ENCODE measurements at regions not wholly inside any gene's neighbourhood (a gene's known extent, or its start where the extent isn't known, plus 50 kb on each side); places are given as distances from the start of the nearest gene placed in this dataset.

DNA sequence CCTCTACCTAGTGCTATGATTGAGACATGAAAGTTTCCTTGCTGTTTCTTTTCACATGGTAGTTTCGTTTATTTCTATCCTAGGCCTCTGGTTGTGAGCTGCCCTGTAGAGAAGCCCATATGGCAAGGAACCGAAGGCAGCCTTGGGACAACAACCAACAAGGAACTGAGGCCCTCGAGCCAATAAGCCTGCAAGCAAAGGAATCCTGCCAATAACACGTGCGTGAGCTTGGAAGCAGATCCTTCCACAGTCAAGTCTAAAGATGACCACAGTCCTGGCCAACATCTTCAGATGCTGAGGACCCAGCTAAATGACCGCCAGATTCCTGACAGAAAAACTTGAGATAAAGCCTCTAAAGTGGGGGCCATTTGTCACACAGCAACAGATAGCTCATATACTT lies 100.4 kb upstream of the FAM9B start:
- H4K20me1 ChIP-seq (ENCODE audit: insufficient read depth) = no peaks in the 10 kb centered on the region
- no peak overlapping the region for H3K9ac ChIP-seq (ENCODE audit: low read length)
- H2AFZ ChIP-seq (ENCODE audit: low read depth, low read length) = no peak overlapping the region
- H3K9me3 ChIP-seq (ENCODE audit: low read length) = no peaks in the 10 kb centered on the region
- no peaks in the 10 kb centered on the region for H3K36me3 ChIP-seq (ENCODE audit: insufficient read depth, low read length)
- no peaks in the 10 kb centered on the region for H3F3A ChIP-seq (ENCODE audit: insufficient read depth, low read length, poor library complexity, severe bottlenecking)
- no peak overlapping the region for H3K4me2 ChIP-seq (ENCODE audit: low read length)
- no peaks in the 10 kb centered on the region for H3K27me3 ChIP-seq (ENCODE audit: insufficient read depth, low read depth, low read length)
- H3K79me2 ChIP-seq (replicated peaks; ENCODE audit: insufficient read depth, low read length) = no peaks in the 10 kb centered on the region
- H3K27ac ChIP-seq (ENCODE audit: low read length) = no peak overlapping the region
- H3K9me2 ChIP-seq (ENCODE audit: insufficient read depth, low read length) = no peaks in the 10 kb centered on the region
- TF ChIP-seq MXI1 (conservative IDR thresholded peaks at IDR 0.05; ENCODE audit: poor library complexity, severe bottlenecking) = no peak
- TF ChIP-seq TAF1 (IDR thresholded peaks at IDR 0.05; ENCODE audit: low read depth) = no peak
- TF ChIP-seq EP300 (conservative IDR thresholded peaks at IDR 0.05; ENCODE audit: poor library complexity, severe bottlenecking) = no peak
- no peak for TF ChIP-seq RAD21 (conservative IDR thresholded peaks at IDR 0.05)
- no peak for TF ChIP-seq POLR2AphosphoS5 (IDR thresholded peaks at IDR 0.05)
- no peak for TF ChIP-seq EZH2 (IDR thresholded peaks at IDR 0.05; ENCODE audit: borderline replicate concordance, insufficient read depth, low read length, poor library complexity, severe bottlenecking)
- TF ChIP-seq SMC3 (conservative IDR thresholded peaks at IDR 0.05; ENCODE audit: poor library complexity) = no peak
- TF ChIP-seq, protein P1, sequence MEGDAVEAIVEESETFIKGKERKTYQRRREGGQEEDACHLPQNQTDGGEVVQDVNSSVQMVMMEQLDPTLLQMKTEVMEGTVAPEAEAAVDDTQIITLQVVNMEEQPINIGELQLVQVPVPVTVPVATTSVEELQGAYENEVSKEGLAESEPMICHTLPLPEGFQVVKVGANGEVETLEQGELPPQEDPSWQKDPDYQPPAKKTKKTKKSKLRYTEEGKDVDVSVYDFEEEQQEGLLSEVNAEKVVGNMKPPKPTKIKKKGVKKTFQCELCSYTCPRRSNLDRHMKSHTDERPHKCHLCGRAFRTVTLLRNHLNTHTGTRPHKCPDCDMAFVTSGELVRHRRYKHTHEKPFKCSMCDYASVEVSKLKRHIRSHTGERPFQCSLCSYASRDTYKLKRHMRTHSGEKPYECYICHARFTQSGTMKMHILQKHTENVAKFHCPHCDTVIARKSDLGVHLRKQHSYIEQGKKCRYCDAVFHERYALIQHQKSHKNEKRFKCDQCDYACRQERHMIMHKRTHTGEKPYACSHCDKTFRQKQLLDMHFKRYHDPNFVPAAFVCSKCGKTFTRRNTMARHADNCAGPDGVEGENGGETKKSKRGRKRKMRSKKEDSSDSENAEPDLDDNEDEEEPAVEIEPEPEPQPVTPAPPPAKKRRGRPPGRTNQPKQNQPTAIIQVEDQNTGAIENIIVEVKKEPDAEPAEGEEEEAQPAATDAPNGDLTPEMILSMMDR (IDR thresholded peaks at IDR 0.05; ENCODE audit: poor library complexity, severe bottlenecking) = no peak
- no peak for TF ChIP-seq REST (IDR thresholded peaks at IDR 0.05; ENCODE audit: borderline replicate concordance)
- no peak overlapping the region for H3K4me3 ChIP-seq (ENCODE audit: low read length)

GRCh38 chrX:9135901-9136510 lies 102.1 kb upstream of the FAM9B start:
- H3K4me2 ChIP-seq (ENCODE audit: low read length) = no peak overlapping the region
- H3K9me3 ChIP-seq (ENCODE audit: low read length) = no peaks in the 10 kb centered on the region
- H4K20me1 ChIP-seq (ENCODE audit: insufficient read depth) = no peaks in the 10 kb centered on the region
- H2AFZ ChIP-seq (ENCODE audit: low read depth, low read length) = no peak overlapping the region
- H3K27me3 ChIP-seq (ENCODE audit: insufficient read depth, low read depth, low read length) = no peaks in the 10 kb centered on the region
- no peak overlapping the region for H3K27ac ChIP-seq (ENCODE audit: low read length)
- H3K36me3 ChIP-seq (ENCODE audit: insufficient read depth, low read length) = no peaks in the 10 kb centered on the region
- H3K9ac ChIP-seq (ENCODE audit: low read length) = no peak overlapping the region
- no peaks in the 10 kb centered on the region for H3K79me2 ChIP-seq (replicated peaks; ENCODE audit: insufficient read depth, low read length)
- TF ChIP-seq POLR2AphosphoS5 (IDR thresholded peaks at IDR 0.05) (no peak), EZH2 (IDR thresholded peaks at IDR 0.05; ENCODE audit: borderline replicate concordance, insufficient read depth, low read length, poor library complexity, severe bottlenecking) (no peak)
- TF ChIP-seq, protein P1 (IDR thresholded peaks at IDR 0.05; ENCODE audit: poor library complexity, severe bottlenecking) = no peak
- H3K9me2 ChIP-seq (ENCODE audit: insufficient read depth, low read length) = no peaks in the 10 kb centered on the region
- H3F3A ChIP-seq (ENCODE audit: insufficient read depth, low read length, poor library complexity, severe bottlenecking) = no peaks in the 10 kb centered on the region
- H3K4me3 ChIP-seq (ENCODE audit: low read length) = no peak overlapping the region
